OCI-LY1 (cell line): ENCODE measurements at regions not wholly inside any gene's neighbourhood (a gene's known extent, or its start where the extent isn't known, plus 50 kb on each side); places are given as distances from the start of the nearest gene placed in this dataset.

ENCODE experiments used
- CTCF ChIP-seq: fragments of 200-600 bp; sonication (generic), shearing (Covaris generic); IDR thresholded peaks from 2 replicates; pipeline ENCODE4 v1.5.1; 2017; ENCODE audit warnings: mild to moderate bottlenecking, antibody characterized with exemption, low read length, moderate library complexity, mixed read lengths
- EZH2 ChIP-seq: fragments of 200-600 bp; sonication (generic), shearing (Covaris generic); IDR thresholded peaks from 2 replicates; pipeline ENCODE4 v1.8.0; 2017; ENCODE audit warnings: borderline replicate concordance, mixed run types, mild to moderate bottlenecking, antibody characterized with exemption, low read length, moderate library complexity, mixed read lengths

- TF ChIP-seq CTCF = no peak
- no peak for TF ChIP-seq EZH2
These were observed 109.0 kb upstream of the IRX6 start for GRCh38 chr16:55214974-55215494.
